Transverse colon (tissue), 3 donors: ENCODE measurements at regions not wholly inside any gene's neighbourhood (a gene's known extent, or its start where the extent isn't known, plus 50 kb on each side); places are given as distances from the start of the nearest gene placed in this dataset.

Source experiments
- EP300 ChIP-seq: sonication (generic); formaldehyde crosslinking; IDR thresholded peaks from one replicate; pipeline ENCODE4 v1.6.1; 2017; ENCODE audit warnings: antibody characterized with exemption, low read depth
- POLR2A ChIP-seq: fragments of 450-650 bp; IDR thresholded peaks from one replicate; pipeline ENCODE4 v1.6.1; 2016; ENCODE audit warnings: antibody characterized with exemption, mild to moderate bottlenecking, moderate library complexity
- TF ChIP-seq, protein P1 (sequence below), 5 experiments: fragments of 200-600 bp in 3 of 5; fragments of 450-650 bp in 2 of 5; sonication (generic) in 3 of 5; IDR thresholded peaks; 1 replicate in 2 of 5; 2 replicates in 3 of 5; pipeline ENCODE4 v1.5.1; 2016 to 2017; ENCODE audit warnings: antibody characterized with exemption in 5 of 5, inconsistent platforms in 3 of 5, mild to moderate bottlenecking in 2 of 5, moderate library complexity in 1 of 5

DNA sequence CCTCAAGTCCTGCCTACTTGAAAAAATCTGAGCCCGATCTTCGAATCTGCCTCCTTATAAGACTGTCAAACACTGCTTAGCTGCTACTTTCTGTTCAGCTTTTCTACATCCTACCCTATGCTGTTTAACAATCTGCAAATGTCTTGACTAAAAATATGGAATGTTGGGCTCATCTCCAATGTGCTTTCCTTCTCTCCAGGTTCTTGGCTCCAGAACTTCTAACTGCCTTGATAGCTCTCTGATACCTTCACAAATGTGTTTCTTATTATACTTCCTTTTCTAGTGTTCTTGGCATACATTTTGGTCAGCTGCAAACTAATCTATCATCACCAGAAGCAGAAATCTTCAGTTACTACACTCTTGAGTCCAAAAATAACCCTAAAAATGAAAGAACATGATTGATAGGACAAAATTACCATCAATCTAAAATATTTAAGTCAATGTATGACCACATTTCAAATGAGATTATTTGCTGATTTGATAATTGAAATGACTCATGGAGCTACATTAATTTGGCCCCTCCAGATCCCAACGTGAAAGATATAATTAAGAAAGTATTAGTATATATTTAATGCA is 372.3 kb upstream of the MON1B start:
- TF ChIP-seq, protein P1, sequence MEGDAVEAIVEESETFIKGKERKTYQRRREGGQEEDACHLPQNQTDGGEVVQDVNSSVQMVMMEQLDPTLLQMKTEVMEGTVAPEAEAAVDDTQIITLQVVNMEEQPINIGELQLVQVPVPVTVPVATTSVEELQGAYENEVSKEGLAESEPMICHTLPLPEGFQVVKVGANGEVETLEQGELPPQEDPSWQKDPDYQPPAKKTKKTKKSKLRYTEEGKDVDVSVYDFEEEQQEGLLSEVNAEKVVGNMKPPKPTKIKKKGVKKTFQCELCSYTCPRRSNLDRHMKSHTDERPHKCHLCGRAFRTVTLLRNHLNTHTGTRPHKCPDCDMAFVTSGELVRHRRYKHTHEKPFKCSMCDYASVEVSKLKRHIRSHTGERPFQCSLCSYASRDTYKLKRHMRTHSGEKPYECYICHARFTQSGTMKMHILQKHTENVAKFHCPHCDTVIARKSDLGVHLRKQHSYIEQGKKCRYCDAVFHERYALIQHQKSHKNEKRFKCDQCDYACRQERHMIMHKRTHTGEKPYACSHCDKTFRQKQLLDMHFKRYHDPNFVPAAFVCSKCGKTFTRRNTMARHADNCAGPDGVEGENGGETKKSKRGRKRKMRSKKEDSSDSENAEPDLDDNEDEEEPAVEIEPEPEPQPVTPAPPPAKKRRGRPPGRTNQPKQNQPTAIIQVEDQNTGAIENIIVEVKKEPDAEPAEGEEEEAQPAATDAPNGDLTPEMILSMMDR (IDR thresholded peaks at IDR 0.05), result no peak
- no peak for TF ChIP-seq POLR2A
- no peak for TF ChIP-seq EP300
